ENCODE measurements at regions not wholly inside any gene's neighbourhood (a gene's known extent, or its start where the extent isn't known, plus 50 kb on each side); places are given as distances from the start of the nearest gene placed in this dataset.

- TF ChIP-seq, protein P1, sequence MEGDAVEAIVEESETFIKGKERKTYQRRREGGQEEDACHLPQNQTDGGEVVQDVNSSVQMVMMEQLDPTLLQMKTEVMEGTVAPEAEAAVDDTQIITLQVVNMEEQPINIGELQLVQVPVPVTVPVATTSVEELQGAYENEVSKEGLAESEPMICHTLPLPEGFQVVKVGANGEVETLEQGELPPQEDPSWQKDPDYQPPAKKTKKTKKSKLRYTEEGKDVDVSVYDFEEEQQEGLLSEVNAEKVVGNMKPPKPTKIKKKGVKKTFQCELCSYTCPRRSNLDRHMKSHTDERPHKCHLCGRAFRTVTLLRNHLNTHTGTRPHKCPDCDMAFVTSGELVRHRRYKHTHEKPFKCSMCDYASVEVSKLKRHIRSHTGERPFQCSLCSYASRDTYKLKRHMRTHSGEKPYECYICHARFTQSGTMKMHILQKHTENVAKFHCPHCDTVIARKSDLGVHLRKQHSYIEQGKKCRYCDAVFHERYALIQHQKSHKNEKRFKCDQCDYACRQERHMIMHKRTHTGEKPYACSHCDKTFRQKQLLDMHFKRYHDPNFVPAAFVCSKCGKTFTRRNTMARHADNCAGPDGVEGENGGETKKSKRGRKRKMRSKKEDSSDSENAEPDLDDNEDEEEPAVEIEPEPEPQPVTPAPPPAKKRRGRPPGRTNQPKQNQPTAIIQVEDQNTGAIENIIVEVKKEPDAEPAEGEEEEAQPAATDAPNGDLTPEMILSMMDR (IDR thresholded peaks at IDR 0.05), result no peak
- no peak for TF ChIP-seq POLR2A (IDR thresholded peaks at IDR 0.05)
Observed at GRCh38 chr4:1510931-1511330, 104.7 kb upstream of the NKX1-1 start.
